ENCODE measurements at regions not wholly inside any gene's neighbourhood (a gene's known extent, or its start where the extent isn't known, plus 50 kb on each side); places are given as distances from the start of the nearest gene placed in this dataset.

DNA sequence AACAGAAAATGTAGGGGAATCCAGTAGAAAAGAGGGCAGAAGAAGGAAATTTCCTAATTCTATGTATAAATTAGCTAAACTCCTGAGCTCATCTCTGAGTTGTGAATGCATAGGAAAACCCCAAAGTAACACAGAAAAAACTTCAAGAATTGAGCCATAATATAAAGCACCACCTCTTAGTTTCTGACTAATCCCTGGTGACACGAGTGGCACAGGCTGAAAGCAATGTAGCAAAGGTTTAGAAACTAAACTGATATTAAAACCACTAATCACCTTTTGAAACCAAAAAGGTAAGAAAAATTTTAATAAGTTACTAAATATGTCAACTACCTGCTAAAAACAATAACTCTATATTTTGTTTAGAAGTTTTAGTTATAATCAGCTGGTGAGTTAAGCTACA, 255.6 kb upstream of the NECTIN3 start:
- Histone ChIP-seq H3K27me3 (ENCODE audit: low read depth) (no peaks in the 10 kb centered on the region), H3K9me3 (replicated peaks) (no peaks in the 10 kb centered on the region), H3K27ac (replicated peaks) (no peak overlapping the region), H3K36me3 (no peaks in the 10 kb centered on the region), H3K4me1 (no peaks in the 10 kb centered on the region), H3K4me3 (no peak overlapping the region)
- TF ChIP-seq, protein P1, sequence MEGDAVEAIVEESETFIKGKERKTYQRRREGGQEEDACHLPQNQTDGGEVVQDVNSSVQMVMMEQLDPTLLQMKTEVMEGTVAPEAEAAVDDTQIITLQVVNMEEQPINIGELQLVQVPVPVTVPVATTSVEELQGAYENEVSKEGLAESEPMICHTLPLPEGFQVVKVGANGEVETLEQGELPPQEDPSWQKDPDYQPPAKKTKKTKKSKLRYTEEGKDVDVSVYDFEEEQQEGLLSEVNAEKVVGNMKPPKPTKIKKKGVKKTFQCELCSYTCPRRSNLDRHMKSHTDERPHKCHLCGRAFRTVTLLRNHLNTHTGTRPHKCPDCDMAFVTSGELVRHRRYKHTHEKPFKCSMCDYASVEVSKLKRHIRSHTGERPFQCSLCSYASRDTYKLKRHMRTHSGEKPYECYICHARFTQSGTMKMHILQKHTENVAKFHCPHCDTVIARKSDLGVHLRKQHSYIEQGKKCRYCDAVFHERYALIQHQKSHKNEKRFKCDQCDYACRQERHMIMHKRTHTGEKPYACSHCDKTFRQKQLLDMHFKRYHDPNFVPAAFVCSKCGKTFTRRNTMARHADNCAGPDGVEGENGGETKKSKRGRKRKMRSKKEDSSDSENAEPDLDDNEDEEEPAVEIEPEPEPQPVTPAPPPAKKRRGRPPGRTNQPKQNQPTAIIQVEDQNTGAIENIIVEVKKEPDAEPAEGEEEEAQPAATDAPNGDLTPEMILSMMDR (IDR thresholded peaks at IDR 0.05; ENCODE audit: borderline replicate concordance) = no peak
- no peak for DNase-seq
- intact Hi-C loops (cut with micrococcal nuclease) = no loop called here

DNA sequence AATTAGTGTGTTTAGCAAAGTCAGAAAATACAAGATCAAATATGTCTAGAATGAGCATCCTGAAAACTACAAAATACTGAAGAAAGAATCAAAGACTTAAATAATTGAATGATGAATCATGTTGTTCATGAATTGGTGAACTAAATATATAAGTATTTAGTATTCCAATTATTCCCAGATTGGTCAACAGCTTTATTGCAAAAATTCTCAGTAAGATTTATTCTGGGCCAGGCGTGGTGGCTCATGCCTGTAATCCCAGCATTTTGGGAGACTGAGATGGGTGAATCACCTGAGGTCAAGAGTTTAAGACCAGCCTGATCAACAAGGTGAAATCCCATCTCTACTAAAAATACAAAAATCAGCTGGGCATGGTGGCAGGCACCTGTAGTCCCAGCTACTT, 250.0 kb upstream of the NECTIN3 start:
- H3K36me3 ChIP-seq = no peaks in the 10 kb centered on the region
- H3K4me3 ChIP-seq = no peak overlapping the region
- TF ChIP-seq, protein P1 (IDR thresholded peaks at IDR 0.05; ENCODE audit: borderline replicate concordance) = no peak
- DNase-seq = no peak
- no peaks in the 10 kb centered on the region for H3K4me1 ChIP-seq
- H3K27me3 ChIP-seq (ENCODE audit: low read depth) = no peaks in the 10 kb centered on the region
- intact Hi-C loops (cut with micrococcal nuclease) = no loop called here
- no peaks in the 10 kb centered on the region for H3K9me3 ChIP-seq (replicated peaks)
- H3K27ac ChIP-seq (replicated peaks) = no peak overlapping the region

DNA sequence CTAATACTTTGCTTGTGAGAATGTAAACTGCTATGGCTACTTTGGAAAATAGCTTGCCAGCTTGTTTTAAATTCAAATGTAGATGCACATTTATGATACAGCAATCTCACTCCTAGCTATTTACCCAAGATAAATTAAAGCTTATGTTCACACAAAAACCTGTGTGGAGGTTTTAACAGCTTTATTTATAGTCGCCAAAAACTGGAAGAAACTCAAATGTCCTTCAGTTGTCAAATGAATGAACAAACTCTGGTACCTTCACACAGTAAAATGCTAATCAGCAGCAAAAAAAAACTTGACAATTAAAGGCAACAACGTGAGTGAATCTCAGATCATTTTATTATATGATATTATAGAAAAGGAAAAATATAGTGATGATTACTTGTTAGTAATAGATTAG, 248.6 kb upstream of the NECTIN3 start:
- no peaks in the 10 kb centered on the region for H3K36me3 ChIP-seq
- no peaks in the 10 kb centered on the region for H3K4me1 ChIP-seq
- H3K9me3 ChIP-seq (replicated peaks) = no peaks in the 10 kb centered on the region
- TF ChIP-seq, protein P1 (IDR thresholded peaks at IDR 0.05; ENCODE audit: borderline replicate concordance) = no peak
- intact Hi-C loops (cut with micrococcal nuclease) = no loop called here
- no peaks in the 10 kb centered on the region for H3K27me3 ChIP-seq (ENCODE audit: low read depth)
- DNase-seq = no peak
- no peak overlapping the region for H3K4me3 ChIP-seq
- H3K27ac ChIP-seq (replicated peaks) = no peak overlapping the region

DNA sequence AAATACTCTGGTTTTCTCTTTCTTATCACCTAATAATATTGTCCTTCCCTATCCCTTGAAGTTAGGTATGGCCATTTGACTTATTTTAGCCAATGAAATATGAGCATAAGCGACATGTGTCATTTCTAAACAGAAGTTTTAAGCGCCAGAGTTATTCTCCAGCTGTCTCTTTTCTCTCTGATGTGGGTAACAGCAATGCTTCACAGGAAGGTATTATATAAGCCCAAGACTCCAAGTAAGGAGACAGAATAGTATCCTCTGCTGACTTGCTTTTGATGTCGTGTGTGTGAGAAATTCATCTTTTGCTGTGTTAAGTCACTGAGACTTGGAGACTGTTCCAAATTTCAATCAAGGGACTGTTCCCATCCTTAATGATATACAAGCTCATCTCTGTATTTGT, 224.6 kb upstream of the NECTIN3 start:
- intact Hi-C loops (cut with micrococcal nuclease) = no loop called here
- Histone ChIP-seq H3K36me3 (no peaks in the 10 kb centered on the region), H3K9me3 (replicated peaks) (peaks cover 18% of the 10 kb centered on the region), H3K4me3 (no peak overlapping the region), H3K4me1 (no peaks in the 10 kb centered on the region), H3K27ac (replicated peaks) (no peak overlapping the region), H3K27me3 (ENCODE audit: low read depth) (no peaks in the 10 kb centered on the region)
- TF ChIP-seq, protein P1 (IDR thresholded peaks at IDR 0.05; ENCODE audit: borderline replicate concordance) = no peak
- DNase-seq = no peak

DNA sequence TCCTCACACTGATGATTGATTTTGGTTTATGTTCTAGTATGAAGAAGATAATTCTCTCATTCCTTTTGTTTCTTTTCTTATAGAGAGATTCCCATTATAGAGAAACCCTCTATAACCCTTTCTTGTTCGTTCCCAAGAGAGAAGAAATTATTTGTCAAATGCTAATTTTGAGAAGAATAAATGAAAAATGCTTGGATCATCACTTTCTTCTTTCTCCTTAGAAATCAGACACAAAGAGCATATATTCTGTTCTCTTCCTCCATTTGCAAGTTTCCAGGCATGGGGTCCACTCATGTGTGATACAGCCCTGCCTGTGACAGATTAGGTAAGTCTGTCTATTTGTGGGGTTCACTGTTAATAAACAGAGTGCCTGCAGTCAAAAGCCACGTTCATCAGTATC, 222.6 kb upstream of the NECTIN3 start:
- H3K27me3 ChIP-seq (ENCODE audit: low read depth) = no peaks in the 10 kb centered on the region
- H3K27ac ChIP-seq (replicated peaks) = no peak overlapping the region
- no peak overlapping the region for H3K4me3 ChIP-seq
- no peaks in the 10 kb centered on the region for H3K36me3 ChIP-seq
- peaks cover 16% of the 10 kb centered on the region for H3K9me3 ChIP-seq (replicated peaks)
- intact Hi-C loops (cut with micrococcal nuclease) = no loop called here
- TF ChIP-seq, protein P1 (IDR thresholded peaks at IDR 0.05; ENCODE audit: borderline replicate concordance) = no peak
- no peaks in the 10 kb centered on the region for H3K4me1 ChIP-seq
- DNase-seq = no peak

DNA sequence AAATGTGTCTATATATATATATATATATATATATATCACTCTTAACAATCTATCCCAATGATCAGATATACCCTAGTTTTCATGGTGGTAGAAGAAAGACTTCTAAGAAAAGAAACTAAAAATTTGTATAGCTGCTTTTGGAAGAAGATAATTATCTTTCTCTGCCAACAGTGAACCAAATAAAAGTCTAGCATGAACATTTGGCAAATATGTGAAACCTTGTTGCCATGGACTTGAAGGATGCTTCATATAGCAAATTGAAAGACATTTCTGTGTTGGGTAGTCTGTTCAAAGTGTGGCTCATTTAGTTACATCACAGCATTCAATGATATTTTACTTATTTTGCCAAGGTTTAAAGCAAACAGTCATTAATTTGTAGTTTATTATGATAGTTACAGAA, 219.9 kb upstream of the NECTIN3 start:
- no peaks in the 10 kb centered on the region for H3K9me3 ChIP-seq (replicated peaks)
- DNase-seq = no peak
- H3K27me3 ChIP-seq (ENCODE audit: low read depth) = no peaks in the 10 kb centered on the region
- no peak overlapping the region for H3K4me3 ChIP-seq
- TF ChIP-seq, protein P1 (IDR thresholded peaks at IDR 0.05; ENCODE audit: borderline replicate concordance) = no peak
- H3K36me3 ChIP-seq = no peaks in the 10 kb centered on the region
- no peaks in the 10 kb centered on the region for H3K4me1 ChIP-seq
- intact Hi-C loops (cut with micrococcal nuclease) = no loop called here
- no peak overlapping the region for H3K27ac ChIP-seq (replicated peaks)
